LoVo (cell line): ENCODE measurements at regions not wholly inside any gene's neighbourhood (a gene's known extent, or its start where the extent isn't known, plus 50 kb on each side); places are given as distances from the start of the nearest gene placed in this dataset.

Source experiments
- DNase-seq: peaks from one replicate; pipeline ENCODE4 v3.0.0-alpha.2; 2016; ENCODE audit warnings: low spot score

- no peak for DNase-seq
These were observed 61.2 kb downstream of the KLF6 start for GRCh38 chr10:3723766-3724165.

- DNase-seq = no peak
These were observed 64.6 kb downstream of the KLF6 start for GRCh38 chr10:3720228-3721019.

DNA sequence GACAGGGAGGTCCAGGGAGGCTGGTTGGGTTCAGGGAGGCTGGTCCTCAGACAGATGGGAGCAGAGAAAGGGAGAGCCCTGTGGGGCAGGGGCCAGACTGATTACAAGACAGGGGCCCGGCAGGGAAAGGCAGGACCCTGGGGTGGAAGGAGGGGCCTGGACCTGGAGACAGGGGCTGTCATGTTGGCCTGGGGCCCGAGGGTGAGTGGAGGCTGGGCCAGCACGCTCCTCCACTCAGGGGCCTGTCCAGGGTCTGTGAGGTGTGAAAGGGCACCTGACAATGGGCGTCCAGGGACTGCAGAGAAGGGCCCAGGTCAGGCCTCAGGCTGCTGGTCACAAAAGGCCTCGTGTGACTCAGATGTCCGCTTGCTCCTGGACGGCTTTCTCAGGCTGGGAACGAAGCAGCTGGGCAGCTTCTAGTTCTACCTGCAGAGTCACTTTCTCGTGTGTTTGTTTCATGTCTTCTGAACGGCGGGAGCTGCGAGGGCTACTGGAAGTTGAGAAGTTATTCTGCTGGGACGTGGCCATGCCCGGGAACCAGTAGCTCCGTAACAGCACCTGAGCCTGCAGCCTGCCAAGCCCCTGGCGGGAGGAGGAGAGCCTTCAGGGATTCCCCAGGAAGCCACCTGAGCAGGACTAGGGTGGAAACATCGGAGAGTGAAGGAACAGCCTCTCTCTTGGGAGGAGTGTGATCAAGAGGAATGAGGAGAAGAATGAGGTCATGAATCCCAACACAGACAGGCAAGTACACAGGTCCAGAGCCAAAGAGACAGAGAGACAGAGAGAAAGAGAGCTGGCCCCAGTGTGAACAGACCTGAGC is 65.8 kb downstream of the KLF6 start:
- DNase-seq = no peak

DNA sequence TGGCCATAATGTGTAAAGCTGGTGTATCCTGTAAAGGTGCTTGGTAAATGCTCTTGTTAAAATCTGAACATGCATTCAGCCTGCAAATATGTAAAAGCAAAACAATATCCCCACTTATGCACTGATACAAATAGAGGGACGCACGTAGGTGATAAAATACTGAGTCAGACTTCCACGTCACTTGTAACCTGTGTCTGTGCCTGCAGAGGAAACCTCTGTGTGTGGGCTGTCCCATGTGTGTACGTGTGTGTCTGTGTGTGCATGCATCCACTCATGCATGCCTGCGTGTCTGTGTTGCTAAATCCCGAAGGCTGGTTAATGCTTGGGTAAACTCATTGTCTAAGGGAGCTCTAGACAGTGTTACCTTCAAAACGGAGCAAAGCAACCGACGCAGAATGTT is 68.9 kb downstream of the KLF6 start:
- DNase-seq = no peak

GRCh38 chr10:3714967-3715366 is 70.0 kb downstream of the KLF6 start:
- DNase-seq = no peak

DNA sequence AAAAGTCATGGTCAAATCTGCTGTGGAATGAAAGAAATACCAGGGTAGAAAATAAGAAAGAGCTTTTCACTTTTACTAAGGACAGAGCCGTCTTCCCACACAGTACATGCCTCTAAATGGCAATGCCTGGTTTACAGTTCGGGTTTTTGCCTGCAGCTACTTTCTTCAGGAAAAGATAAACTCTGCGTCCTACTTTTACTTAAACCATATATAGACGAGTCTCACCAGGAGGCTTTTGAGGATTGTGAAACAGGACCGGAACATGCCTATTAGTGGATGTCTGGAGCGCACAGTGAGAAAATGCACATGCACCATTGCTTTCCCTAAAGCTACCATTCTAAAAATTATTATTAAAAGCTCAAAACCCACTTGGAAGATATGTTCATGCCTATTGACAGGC is 70.5 kb downstream of the KLF6 start:
- DNase-seq = no peak

DNA sequence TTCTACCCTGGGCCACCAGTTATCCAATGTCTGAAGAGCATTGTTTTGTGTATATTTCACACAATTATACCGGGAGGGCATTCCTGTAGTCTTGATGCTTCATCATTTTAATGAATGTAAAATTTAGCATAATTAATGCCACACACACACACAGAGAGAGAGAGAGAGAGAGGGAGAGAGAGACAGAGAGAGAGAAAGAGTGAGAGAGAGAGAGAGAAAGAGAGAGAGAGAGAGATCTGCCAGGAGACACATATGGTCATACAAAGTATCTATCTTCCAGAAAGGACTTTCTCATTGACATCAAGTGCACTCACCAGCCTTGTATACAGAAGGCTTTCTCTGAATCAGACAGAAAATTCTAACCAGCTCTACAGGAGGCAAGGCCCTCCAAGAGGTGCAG is 72.3 kb downstream of the KLF6 start:
- DNase-seq = no peak

DNA sequence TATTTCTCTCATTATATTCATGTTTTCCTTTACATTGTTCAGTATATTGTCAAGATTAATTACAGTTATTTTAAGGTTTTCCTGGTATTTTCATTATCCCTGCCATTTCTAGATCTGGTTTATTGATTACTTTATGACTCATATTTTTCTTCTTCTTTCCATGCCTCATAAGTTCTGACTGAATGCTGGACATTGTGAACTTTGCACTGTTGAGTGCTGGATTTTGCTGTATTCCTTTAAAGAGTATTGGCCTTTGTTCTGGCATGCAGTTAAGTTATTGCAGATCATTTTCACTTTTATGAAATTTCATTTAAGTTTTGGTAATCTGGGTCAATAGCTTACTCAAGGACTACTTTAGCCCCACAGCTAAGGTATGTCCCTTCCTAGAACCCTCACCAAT is 73.1 kb downstream of the KLF6 start:
- no peak for DNase-seq

- no peak for DNase-seq
These were observed 74.2 kb downstream of the KLF6 start for GRCh38 chr10:3710764-3711163.

GRCh38 chr10:3709456-3710060 is 75.5 kb downstream of the KLF6 start:
- no peak for DNase-seq

- DNase-seq = no peak
These were observed 76.2 kb downstream of the KLF6 start for GRCh38 chr10:3708852-3709251.

GRCh38 chr10:3704565-3705325 is 80.3 kb downstream of the KLF6 start:
- no peak for DNase-seq

- no peak for DNase-seq
These were observed 82.4 kb downstream of the KLF6 start for GRCh38 chr10:3702569-3702968.

DNA sequence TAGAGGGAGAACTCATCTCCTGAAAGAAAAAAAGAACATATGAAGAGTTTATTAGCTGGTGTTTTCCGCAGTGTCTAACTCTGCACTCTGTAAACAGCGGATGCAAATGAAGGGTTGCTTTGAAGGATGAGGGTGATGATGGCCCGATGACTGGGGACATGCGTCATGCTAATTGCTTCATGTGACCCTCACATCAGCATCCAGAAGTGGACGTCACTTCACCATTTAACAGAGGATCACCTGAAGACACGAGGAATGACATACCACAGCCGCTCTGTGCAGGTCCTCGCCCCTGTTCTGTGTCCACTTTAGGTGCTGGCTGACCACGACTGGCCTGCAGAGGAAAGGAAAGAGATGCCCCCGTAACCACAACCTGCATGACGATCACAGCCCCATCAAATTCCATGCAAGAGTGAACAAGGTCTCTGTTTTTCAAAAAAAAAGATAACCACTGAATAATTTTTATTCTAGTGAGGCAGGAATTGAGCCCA is 82.9 kb downstream of the KLF6 start:
- DNase-seq = no peak

GRCh38 chr10:3701491-3701890 is 83.5 kb downstream of the KLF6 start:
- DNase-seq = no peak

- no peak for DNase-seq
These were observed 84.4 kb downstream of the KLF6 start for GRCh38 chr10:3700531-3701076.

- DNase-seq = no peak
These were observed 85.1 kb downstream of the KLF6 start for GRCh38 chr10:3699916-3700315.

- DNase-seq = no peak
These were observed 86.7 kb downstream of the KLF6 start for GRCh38 chr10:3698312-3698711.

DNA sequence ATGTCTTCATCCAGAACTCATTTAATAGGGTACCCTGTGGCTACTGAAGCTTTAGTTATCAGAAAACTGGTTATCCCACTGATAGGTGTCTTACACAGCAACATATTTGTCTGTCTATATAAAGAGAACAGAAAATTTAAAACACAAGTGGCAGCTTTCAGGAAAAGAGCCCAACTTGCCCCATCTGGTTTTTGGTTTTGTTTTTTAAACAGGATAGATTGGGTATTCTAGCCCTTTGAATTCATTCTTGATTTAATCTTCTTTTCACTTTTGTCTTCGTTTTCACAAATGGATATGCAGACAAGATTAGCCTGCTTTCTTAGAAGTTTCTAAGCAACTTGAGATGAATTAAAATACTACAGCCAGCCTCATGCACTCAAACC is 91.3 kb downstream of the KLF6 start:
- no peak for DNase-seq

GRCh38 chr10:3693022-3693697 is 91.8 kb downstream of the KLF6 start:
- no peak for DNase-seq

- no peak for DNase-seq
These were observed 92.5 kb downstream of the KLF6 start for GRCh38 chr10:3692387-3692999.
